ENCODE measurements at regions not wholly inside any gene's neighbourhood (a gene's known extent, or its start where the extent isn't known, plus 50 kb on each side); places are given as distances from the start of the nearest gene placed in this dataset.

- TF ChIP-seq CTCF (conservative IDR thresholded peaks at IDR 0.05), result no peak
- TF ChIP-seq EZH2 (IDR thresholded peaks at IDR 0.05; ENCODE audit: low read depth), result no peak
Measured at GRCh38 chr9:79980432-79980831, 408.7 kb downstream of the TLE4 start.
